IMR-90 (cell line): ENCODE measurements at regions not wholly inside any gene's neighbourhood (a gene's known extent, or its start where the extent isn't known, plus 50 kb on each side); places are given as distances from the start of the nearest gene placed in this dataset.
"Not testable (repeated sequence)": the region's sequence is repeated elsewhere in the genome, so short reads cannot be mapped to it uniquely, and the experiment has no call there.

Experiments
- ATAC-seq: fragments of 200-7000 bp; cut with Tn5 transposase; 2 replicates; pipeline ENCODE4 v1.9.1; 2020; ENCODE audit warnings: low read depth, mild to moderate bottlenecking, moderate library complexity
- BruUV-seq: library from RNA; stranded (reverse); fragments of 400-500 nt; replicated peaks from 2 replicates; lab custom pipeline; 2021; lab: Mats Ljungman, UMichigan
- CTCF ChIA-PET: fragments of 300-600 bp; formaldehyde crosslinking; extraction: SDS; loops from one replicate; lab custom pipeline; 2021; ENCODE audit warnings: antibody characterized with exemption; lab: Yijun Ruan, JAX
- POLR2A ChIA-PET: fragments of 300-600 bp; sonication (Branson Sonifier 250); formaldehyde crosslinking; loops from one replicate; lab custom pipeline; 2022; ENCODE audit warnings: antibody characterized with exemption; ENCODE audit not compliant: unreplicated experiment; lab: Charles Lee
- DNase-seq: peaks from one replicate; pipeline ENCODE4 v3.0.0; 2013
- H2AFZ ChIP-seq: replicated peaks from 2 replicates; pipeline ENCODE3; 2013; ENCODE audit warnings: low read length, mild to moderate bottlenecking; ENCODE audit not compliant: poor library complexity
- H2AK5ac ChIP-seq: 2 replicates; pipeline ENCODE4 v1.6.1; 2013; ENCODE audit warnings: low read depth, low read length, inconsistent platforms
- H2AK9ac ChIP-seq: replicated peaks from 2 replicates; pipeline ENCODE3; 2013; ENCODE audit warnings: mild to moderate bottlenecking, low read depth, low read length, moderate library complexity; ENCODE audit not compliant: poor library complexity
- H2BK120ac ChIP-seq: 2 replicates; pipeline ENCODE4 v1.6.1; 2013; ENCODE audit warnings: low read depth, low read length, inconsistent platforms
- H2BK15ac ChIP-seq: 3 replicates; pipeline ENCODE4 v1.6.1; 2013; ENCODE audit warnings: low read depth, low read length, inconsistent platforms
- H2BK20ac ChIP-seq: 2 replicates; pipeline ENCODE4 v1.6.1; 2013; ENCODE audit warnings: low read depth, mild to moderate bottlenecking, inconsistent platforms, low read length, moderate library complexity
- H2BK5ac ChIP-seq: 2 replicates; pipeline ENCODE4 v1.6.1; 2013; ENCODE audit warnings: mild to moderate bottlenecking, low read depth, low read length, inconsistent platforms; ENCODE audit not compliant: poor library complexity, severe bottlenecking
- H3K14ac ChIP-seq: replicated peaks from 2 replicates; pipeline ENCODE4 v1.6.1; 2013; ENCODE audit warnings: low read depth, low read length, inconsistent platforms
- H3K18ac ChIP-seq: 2 replicates; pipeline ENCODE4 v1.6.1; 2013; ENCODE audit warnings: low read depth, low read length, control low read depth
- H3K23ac ChIP-seq: 2 replicates; pipeline ENCODE4 v1.6.1; 2013; ENCODE audit warnings: low read depth, low read length, inconsistent platforms
- H3K27ac ChIP-seq: 2 replicates; pipeline ENCODE4 v1.5.1; 2013; ENCODE audit warnings: mild to moderate bottlenecking, control low read depth, low read length; ENCODE audit not compliant: insufficient read depth
- H3K27me3 ChIP-seq: 2 replicates; pipeline ENCODE4 v1.6.1; 2013; ENCODE audit warnings: low read length; ENCODE audit not compliant: control insufficient read depth, insufficient read depth
- H3K36me3 ChIP-seq: 2 replicates; pipeline ENCODE4 v1.6.1; 2013; ENCODE audit warnings: low read length, mixed read lengths; ENCODE audit not compliant: control insufficient read depth, insufficient read depth
- H3K4ac ChIP-seq: 2 replicates; pipeline ENCODE4 v1.6.1; 2013; ENCODE audit warnings: low read depth, low read length, inconsistent platforms
- H3K4me1 ChIP-seq: 2 replicates; pipeline ENCODE4 v1.6.1; 2013; ENCODE audit warnings: low read length, mixed read lengths; ENCODE audit not compliant: control insufficient read depth, insufficient read depth
- H3K4me2 ChIP-seq: 2 replicates; pipeline ENCODE4 v1.6.1; 2013; ENCODE audit warnings: low read depth, mild to moderate bottlenecking, control low read depth, low read length, moderate library complexity
- H3K4me3 ChIP-seq: 2 replicates; pipeline ENCODE4 v1.5.1; 2013; ENCODE audit warnings: low read depth, mild to moderate bottlenecking, control low read depth, low read length, moderate library complexity; ENCODE audit not compliant: insufficient read depth
- H3K56ac ChIP-seq: 2 replicates; pipeline ENCODE4 v1.6.1; 2013; ENCODE audit warnings: low read length, inconsistent platforms; ENCODE audit not compliant: insufficient read depth; ENCODE audit errors: extremely low read depth
- H3K79me1 ChIP-seq, 2 experiments: 2 replicates each; pipeline ENCODE4 v1.6.1; 2013; ENCODE audit warnings: low read length in 2 of 2, inconsistent platforms in 1 of 2, low read depth in 1 of 2
- H3K9ac ChIP-seq: 2 replicates; pipeline ENCODE4 v1.6.1; 2013; ENCODE audit warnings: low read depth, low read length, control low read depth
- H3K9me1 ChIP-seq: 2 replicates; pipeline ENCODE4 v1.6.1; 2013; ENCODE audit warnings: low read length, inconsistent platforms; ENCODE audit not compliant: insufficient read depth
- H3K9me3 ChIP-seq: 2 replicates; pipeline ENCODE4 v1.6.1; 2013; ENCODE audit warnings: low read length; ENCODE audit not compliant: control insufficient read depth, insufficient read depth
- H4K20me1 ChIP-seq: 2 replicates; pipeline ENCODE4 v1.6.1; 2013; ENCODE audit warnings: low read length, inconsistent platforms; ENCODE audit not compliant: insufficient read depth
- H4K5ac ChIP-seq: 2 replicates; pipeline ENCODE4 v1.6.1; 2013; ENCODE audit warnings: mild to moderate bottlenecking, low read depth, low read length, control low read depth
- H4K8ac ChIP-seq, 2 experiments: 2 replicates each; pipeline ENCODE4 v1.6.1; 2013; ENCODE audit warnings: low read depth in 2 of 2, low read length in 2 of 2, control low read depth in 1 of 2, inconsistent platforms in 1 of 2
- H4K91ac ChIP-seq: 2 replicates; pipeline ENCODE4 v1.6.1; 2013; ENCODE audit warnings: low read depth, low read length, inconsistent platforms; ENCODE audit not compliant: insufficient read depth
- WGBS, 2 experiments: methylation state at CpG; one replicate each; pipeline versions ENCODE4 v1.1.5 to v1.1.7; 2013; ENCODE audit warnings: missing lambda C conversion rate in 2 of 2; ENCODE audit not compliant: insufficient read length in 1 of 2; ENCODE audit errors: extremely low coverage in 2 of 2; 5-methylcytosine and 5-hydroxymethylcytosine counted together
- dilution Hi-C: fragments of 300-500 bp; cut with HindIII; formaldehyde crosslinking; loops from one replicate; pipeline ENCODE4 v1.14.3; 2018; ENCODE audit warnings: low sequenced_read_pairs; ENCODE audit not compliant: unreplicated experiment
- in situ Hi-C: fragments of 300-500 bp; cut with MboI; formaldehyde crosslinking; loops from 3 replicates; pipeline ENCODE4 v1.14.3; 2019; ENCODE audit warnings: low sequenced_read_pairs, inconsistent platforms, mixed read lengths
- intact Hi-C: fragments of 100-400 bp; cut with micrococcal nuclease; formaldehyde crosslinking; loops from 2 replicates; pipeline ENCODE4 v1.10.0; 2022

DNA sequence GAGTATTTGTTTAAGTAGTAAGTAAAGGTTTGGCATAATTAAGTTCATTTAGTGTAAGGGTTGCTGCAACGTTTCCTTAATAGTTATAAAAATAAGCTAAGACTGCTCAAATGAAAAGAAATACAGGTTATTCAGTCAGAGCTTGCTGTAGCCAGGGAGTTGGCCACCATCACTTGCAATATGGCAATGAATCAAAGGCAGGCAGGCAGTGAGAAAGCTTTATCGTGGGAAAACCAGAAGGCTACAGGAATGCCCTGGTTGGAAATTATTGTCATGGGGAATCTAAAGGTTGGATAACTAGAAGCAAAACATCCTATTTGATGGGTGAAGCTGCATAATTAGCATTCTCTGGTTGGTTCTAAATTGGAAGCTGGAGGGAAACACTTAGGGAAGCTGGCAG is 1286.4 kb upstream of the CDH18 start:
- BruUV-seq, CTCF ChIA-PET, H3K4me3 ChIP-seq, H4K91ac ChIP-seq, H3K4me2 ChIP-seq, H4K20me1 ChIP-seq, H3K4me1 ChIP-seq, DNase-seq, H2BK20ac ChIP-seq, H3K79me1 ChIP-seq, H4K8ac ChIP-seq, H3K4ac ChIP-seq, H2BK5ac ChIP-seq, H3K18ac ChIP-seq, H3K9ac ChIP-seq, H2BK15ac ChIP-seq, H2BK120ac ChIP-seq, H3K56ac ChIP-seq, H3K27ac ChIP-seq, H3K23ac ChIP-seq, ATAC-seq, H4K5ac ChIP-seq, H2AFZ ChIP-seq, in situ Hi-C loops, H3K14ac ChIP-seq, H2AK5ac ChIP-seq, dilution Hi-C loops, H3K9me3 ChIP-seq, H3K27me3 ChIP-seq, POLR2A ChIA-PET, H3K36me3 ChIP-seq, H2AK9ac ChIP-seq, H3K9me1 ChIP-seq, intact Hi-C loops: not testable (repeated sequence)
- no CpG with 5 or more reads among the region's 2 CpGs for WGBS, 2 experiments
